SK-N-SH (cell line): ENCODE measurements at regions not wholly inside any gene's neighbourhood (a gene's known extent, or its start where the extent isn't known, plus 50 kb on each side); places are given as distances from the start of the nearest gene placed in this dataset.

ENCODE experiments used
- CHD2 ChIP-seq: fragments of 150-350 bp; IDR thresholded peaks from 2 replicates; pipeline ENCODE4 v1.6.1; 2018; ENCODE audit warnings: low read length; ENCODE audit not compliant: partially characterized antibody
- CTCF ChIP-seq: fragments of 200-600 bp; sonication (generic); IDR thresholded peaks from 2 replicates; pipeline ENCODE4 v1.6.1; 2017; ENCODE audit warnings: antibody characterized with exemption, mild to moderate bottlenecking, moderate library complexity
- EP300 ChIP-seq, 2 experiments: IDR thresholded peaks; 2 replicates each; pipeline versions ENCODE4 v1.4.0 to v1.6.1; 2012; ENCODE audit warnings: borderline replicate concordance in 1 of 2, low read depth in 1 of 2, low read length in 1 of 2
- EZH2phosphoT487 ChIP-seq: fragments of 200-600 bp; sonication (generic); IDR thresholded peaks from 2 replicates; pipeline ENCODE4 v1.6.1; 2017; ENCODE audit warnings: low read depth, mixed run types, mild to moderate bottlenecking, antibody characterized with exemption, moderate library complexity, borderline replicate concordance
- NRF1 ChIP-seq: IDR thresholded peaks from 2 replicates; pipeline ENCODE4 v1.6.1; 2012; ENCODE audit warnings: low read depth, mild to moderate bottlenecking, low read length
- POLR2AphosphoS5 ChIP-seq: IDR thresholded peaks from 2 replicates; pipeline ENCODE4 v1.6.1; 2012; ENCODE audit warnings: low read depth, low read length
- RAD21 ChIP-seq: IDR thresholded peaks from 2 replicates; pipeline ENCODE4 v1.6.1; 2012; ENCODE audit warnings: mild to moderate bottlenecking, low read length
- SMC3 ChIP-seq: IDR thresholded peaks from 2 replicates; pipeline ENCODE4 v1.6.1; 2012; ENCODE audit warnings: low read depth, low read length, improper control_type of control experiment
- TAF1 ChIP-seq: IDR thresholded peaks from 2 replicates; pipeline ENCODE4 v1.6.1; 2012; ENCODE audit warnings: low read depth, mild to moderate bottlenecking, low read length, moderate library complexity, borderline replicate concordance
- TEAD4 ChIP-seq: IDR thresholded peaks from 2 replicates; pipeline ENCODE4 v1.4.0; 2012; ENCODE audit warnings: mild to moderate bottlenecking, borderline replicate concordance; ENCODE audit not compliant: insufficient read depth
- YY1 ChIP-seq: IDR thresholded peaks from 2 replicates; pipeline ENCODE4 v1.4.0; 2012; ENCODE audit warnings: low read depth, mild to moderate bottlenecking
- ZBTB33 ChIP-seq: IDR thresholded peaks from 2 replicates; pipeline ENCODE4 v1.4.0; 2012; ENCODE audit warnings: low read depth, borderline replicate concordance

GRCh38 chr14:22163051-22163450, 426.0 kb downstream of the DAD1 start:
- TF ChIP-seq NRF1 (no peak), CTCF (peak; percentile 40; the same call in 1 of the 2 replicates), TAF1 (no peak), CHD2 (no peak), EP300 (IDR thresholded peaks at IDR 0.05; ENCODE audit: borderline replicate concordance in 1 of 2, low read depth in 1 of 2, low read length in 1 of 2) (no peak), EZH2phosphoT487 (no peak), POLR2AphosphoS5 (no peak), TEAD4 (no peak), ZBTB33 (no peak), YY1 (no peak), SMC3 (no peak), RAD21 (no peak)
